AG09309 (cell line): ENCODE measurements at regions not wholly inside any gene's neighbourhood (a gene's known extent, or its start where the extent isn't known, plus 50 kb on each side); places are given as distances from the start of the nearest gene placed in this dataset.

Experiments used
- DNase-seq: peaks from one replicate; pipeline ENCODE4 v3.0.0-alpha.2; 2010; ENCODE audit warnings: low read depth
- H3K4me3 ChIP-seq: 2 replicates; pipeline ENCODE4 v1.5.1; 2011; ENCODE audit warnings: mild to moderate bottlenecking, low read depth, low read length, moderate library complexity; ENCODE audit not compliant: control insufficient read depth
- CTCF ChIP-seq: IDR thresholded peaks from 2 replicates; pipeline ENCODE4 v1.5.1; 2011; ENCODE audit warnings: mild to moderate bottlenecking, low read depth, low read length, inconsistent platforms; ENCODE audit not compliant: insufficient read depth, control insufficient read depth; ENCODE audit errors: missing control alignments

GRCh38 chr13:83219832-83220231, 662.4 kb downstream of the SLITRK1 start:
- no peak overlapping the region for H3K4me3 ChIP-seq
- DNase-seq: no peak
- no peak for TF ChIP-seq CTCF

DNA sequence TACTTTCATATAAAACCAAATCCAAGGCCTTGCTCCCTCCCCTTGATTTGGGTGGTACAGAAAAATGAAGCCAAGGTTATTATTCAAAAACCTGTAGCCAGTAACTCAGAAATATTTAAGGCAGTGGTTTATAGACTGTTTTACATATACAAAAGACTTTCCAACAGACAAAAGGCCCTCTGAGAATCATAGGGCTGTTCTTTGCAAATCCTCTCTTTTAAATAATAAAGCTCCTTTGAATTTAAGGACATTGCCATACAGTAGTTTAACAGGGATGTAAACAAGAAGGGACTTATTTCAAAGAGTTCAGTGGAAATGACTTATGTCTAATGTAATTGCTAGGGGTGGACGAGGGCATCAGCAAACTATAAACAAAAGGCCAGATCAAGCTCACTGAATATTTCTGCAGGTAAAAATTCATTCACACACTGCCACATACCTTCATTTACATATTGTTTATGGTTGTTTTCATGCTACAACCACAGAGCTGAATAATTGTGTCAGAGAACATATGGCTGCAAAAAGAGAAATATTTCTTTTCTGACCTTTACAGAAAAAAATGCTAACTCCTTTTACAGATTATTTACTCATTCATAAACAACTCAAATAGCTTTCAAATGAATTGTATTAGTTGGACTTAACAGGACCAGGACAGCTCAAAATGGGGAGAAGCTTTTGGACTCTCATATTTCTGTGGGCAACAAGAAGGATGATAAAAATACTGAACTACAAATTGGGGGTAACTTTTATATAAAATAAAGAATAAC, 665.6 kb downstream of the SLITRK1 start:
- no peak overlapping the region for H3K4me3 ChIP-seq
- no peak for DNase-seq
- TF ChIP-seq CTCF: no peak

DNA sequence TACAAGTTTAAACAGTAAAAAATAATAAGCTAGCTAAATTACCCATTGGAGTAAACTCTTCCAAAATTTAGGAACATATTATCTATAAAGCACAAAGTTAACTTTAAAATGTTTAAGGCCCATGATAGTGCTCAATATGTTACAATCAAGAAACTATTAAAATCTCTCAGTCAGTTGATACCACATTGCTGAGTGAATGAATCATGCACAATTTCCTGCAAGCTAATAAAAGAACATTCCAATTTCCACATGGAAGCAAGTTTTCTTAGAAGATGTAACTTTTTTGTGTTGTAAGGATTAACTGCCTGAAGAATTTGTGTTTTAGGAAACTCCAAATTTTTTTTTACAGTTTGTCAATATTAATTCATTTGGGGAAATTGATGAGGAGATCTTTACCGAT, 666.6 kb downstream of the SLITRK1 start:
- TF ChIP-seq CTCF: no peak
- H3K4me3 ChIP-seq: no peak overlapping the region
- DNase-seq: peak; percentile 48

DNA sequence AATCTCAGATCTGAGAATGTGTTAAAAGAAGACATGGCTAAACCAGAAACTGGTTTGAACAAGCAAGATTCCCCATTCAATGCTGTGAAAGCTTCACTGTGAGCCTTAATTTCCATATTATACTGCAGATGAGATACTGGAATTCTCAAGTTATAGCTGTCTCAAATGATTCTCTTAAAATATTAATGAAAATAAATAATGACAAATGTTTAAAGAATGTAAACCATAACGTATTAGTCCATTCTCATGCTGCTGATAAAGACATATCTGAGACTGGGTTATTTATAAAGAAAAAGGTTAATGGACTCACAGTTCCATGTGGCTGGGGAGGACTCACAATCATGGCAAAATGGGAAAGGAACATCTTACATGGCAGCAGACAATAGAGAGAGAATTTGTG, 667.8 kb downstream of the SLITRK1 start:
- TF ChIP-seq CTCF: no peak
- no peak for DNase-seq
- H3K4me3 ChIP-seq: no peak overlapping the region

- H3K4me3 ChIP-seq: no peak overlapping the region
- DNase-seq: no peak
- no peak for TF ChIP-seq CTCF
Observed at GRCh38 chr13:83211301-83211700, 671.0 kb downstream of the SLITRK1 start.

DNA sequence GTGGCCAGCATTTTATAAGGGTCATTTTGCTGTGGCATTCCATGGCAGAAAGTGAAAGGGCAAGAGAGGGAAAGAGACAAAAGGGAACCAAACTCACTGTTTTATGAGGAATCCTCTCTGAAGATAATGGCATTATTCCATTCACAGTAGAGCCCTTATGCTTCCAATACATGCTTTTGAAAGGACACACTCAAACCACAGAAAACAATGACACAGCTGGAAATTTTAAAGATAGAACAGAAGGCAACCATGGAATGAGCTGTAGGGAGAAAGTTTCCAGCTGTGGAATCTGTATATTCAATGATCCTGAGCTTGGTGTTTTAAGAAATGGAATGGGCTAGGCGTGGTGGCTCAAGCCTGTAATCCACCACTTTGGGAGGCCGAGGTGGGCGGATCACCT, 677.4 kb downstream of the SLITRK1 start:
- no peak overlapping the region for H3K4me3 ChIP-seq
- no peak for TF ChIP-seq CTCF
- no peak for DNase-seq
